Activated CD4-positive, alpha-beta T cell treated with anti-CD3 and anti-CD28 coated beads, Interleukin-2, amount 10 ng/mL, durations not matched to agents 7 days and 5 days (primary cell): ENCODE measurements at regions not wholly inside any gene's neighbourhood (a gene's known extent, or its start where the extent isn't known, plus 50 kb on each side); places are given as distances from the start of the nearest gene placed in this dataset.

Source experiments
- CTCF ChIA-PET: fragments of 350-600 bp; sonication (Branson Sonifier 250); formaldehyde crosslinking; loops from one replicate; lab custom pipeline; 2021; ENCODE audit warnings: antibody characterized with exemption; lab: Charles Lee
- POLR2A ChIA-PET: fragments of 350-600 bp; sonication (Branson Sonifier 250); formaldehyde crosslinking; loops from one replicate; lab custom pipeline; 2021; ENCODE audit warnings: antibody characterized with exemption; lab: Charles Lee
- DNase-seq: peaks from one replicate; pipeline ENCODE4 v3.0.0-alpha.2; 2020
- H3K27ac Mint-ChIP-seq: one replicate; pipeline ENCODE4 v1.8.0; 2021; ENCODE audit warnings: mild to moderate bottlenecking, moderate library complexity, mixed read lengths
- H3K27me3 Mint-ChIP-seq: one replicate; pipeline ENCODE4 v1.8.0; 2021; ENCODE audit warnings: mixed read lengths
- H3K36me3 Mint-ChIP-seq: one replicate; pipeline ENCODE4 v1.8.0; 2021; ENCODE audit warnings: low read depth, mixed read lengths
- H3K4me1 Mint-ChIP-seq: one replicate; pipeline ENCODE4 v1.8.0; 2021; ENCODE audit warnings: mixed read lengths
- H3K4me3 Mint-ChIP-seq: one replicate; pipeline ENCODE4 v1.8.0; 2021; ENCODE audit warnings: mild to moderate bottlenecking, moderate library complexity, mixed read lengths
- H3K9me3 Mint-ChIP-seq: one replicate; pipeline ENCODE4 v1.8.0; 2021; ENCODE audit warnings: mixed read lengths

GRCh38 chr16:6382924-6383459, 949.7 kb upstream of the RBFOX1 start:
- CTCF ChIA-PET: no interaction called here
- H3K36me3 Mint-ChIP-seq: no peaks in the 10 kb centered on the region
- POLR2A ChIA-PET: no interaction called here
- no peak overlapping the region for H3K27ac Mint-ChIP-seq
- H3K4me3 Mint-ChIP-seq: no peak overlapping the region
- H3K4me1 Mint-ChIP-seq: no peaks in the 10 kb centered on the region
- DNase-seq: no peak
- no peaks in the 10 kb centered on the region for H3K27me3 Mint-ChIP-seq
- peaks cover 12% of the 10 kb centered on the region for H3K9me3 Mint-ChIP-seq

GRCh38 chr16:6381896-6382295, 950.7 kb upstream of the RBFOX1 start:
- ChIA-PET CTCF (interaction anchor here (0.6 kb wide), 1 partner anchor 98 kb away, joined by 3 read pairs; no protein-coding TSS in a partner anchor), POLR2A (no interaction called here)
- Mint-ChIP-seq H3K4me3 (no peak overlapping the region), H3K9me3 (peaks cover 12% of the 10 kb centered on the region), H3K27ac (no peak overlapping the region), H3K27me3 (no peaks in the 10 kb centered on the region), H3K36me3 (no peaks in the 10 kb centered on the region), H3K4me1 (no peaks in the 10 kb centered on the region)
- DNase-seq: no peak

- no peak overlapping the region for H3K4me3 Mint-ChIP-seq
- ChIA-PET POLR2A (no interaction called here), CTCF (no interaction called here)
- no peak for DNase-seq
- H3K27me3 Mint-ChIP-seq: no peaks in the 10 kb centered on the region
- no peaks in the 10 kb centered on the region for H3K36me3 Mint-ChIP-seq
- no peaks in the 10 kb centered on the region for H3K4me1 Mint-ChIP-seq
- no peak overlapping the region for H3K27ac Mint-ChIP-seq
- peaks cover 2% of the 10 kb centered on the region for H3K9me3 Mint-ChIP-seq
These were observed 954.7 kb upstream of the RBFOX1 start for GRCh38 chr16:6377956-6378355.

DNA sequence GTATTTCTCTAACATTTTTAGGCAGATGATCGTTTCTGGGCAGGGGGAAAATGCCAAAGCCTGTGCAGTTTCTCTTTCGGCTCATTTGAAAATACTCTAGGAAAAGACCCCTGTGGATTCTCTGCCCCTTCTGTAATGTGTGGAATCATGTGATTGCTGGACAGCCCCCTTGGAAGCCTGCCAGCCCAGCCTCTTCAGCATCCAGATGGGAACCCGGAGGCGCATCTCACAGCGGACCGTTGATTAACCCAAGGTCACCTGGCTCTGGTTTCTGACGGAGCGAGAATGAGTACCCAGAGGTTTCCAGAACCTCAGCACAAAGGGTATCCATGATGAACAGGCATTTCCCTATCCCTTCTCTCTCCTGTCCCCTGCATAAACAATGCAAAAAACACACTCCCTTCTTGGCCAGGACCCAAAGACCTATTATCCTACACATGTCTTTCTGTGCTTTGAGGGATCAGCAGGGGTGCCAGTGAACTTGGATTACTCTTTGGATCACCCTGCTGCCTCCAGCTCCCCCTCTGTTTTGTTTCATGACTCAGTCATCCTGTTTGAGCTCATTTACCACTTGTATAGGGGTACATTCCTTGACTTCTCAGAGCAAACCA, 957.1 kb upstream of the RBFOX1 start:
- no peaks in the 10 kb centered on the region for H3K4me1 Mint-ChIP-seq
- no peaks in the 10 kb centered on the region for H3K27me3 Mint-ChIP-seq
- ChIA-PET POLR2A (no interaction called here), CTCF (no interaction called here)
- no peaks in the 10 kb centered on the region for H3K36me3 Mint-ChIP-seq
- no peak overlapping the region for H3K27ac Mint-ChIP-seq
- no peak for DNase-seq
- no peak overlapping the region for H3K4me3 Mint-ChIP-seq
- peaks cover 2% of the 10 kb centered on the region for H3K9me3 Mint-ChIP-seq

DNA sequence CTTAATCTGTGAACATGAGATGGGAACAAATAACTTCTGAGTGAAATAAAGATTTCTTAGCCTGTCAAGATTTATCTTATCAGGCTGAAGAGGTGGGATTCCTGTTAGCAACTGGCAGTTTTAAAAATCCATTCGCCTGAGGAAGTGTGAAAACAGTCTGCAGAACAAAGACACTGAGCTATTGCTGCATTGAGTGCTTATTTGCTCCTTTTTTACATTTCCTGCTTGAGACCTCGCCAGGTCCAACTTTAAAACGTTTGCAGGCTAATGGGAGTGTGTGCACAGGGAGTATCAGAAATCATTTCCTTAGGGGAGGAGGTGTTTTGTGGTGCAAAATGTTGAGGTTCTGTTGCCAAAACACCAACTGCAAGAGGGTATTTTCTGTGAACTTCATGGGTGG, 957.8 kb upstream of the RBFOX1 start:
- Mint-ChIP-seq H3K27me3 (no peaks in the 10 kb centered on the region), H3K4me3 (no peak overlapping the region), H3K27ac (no peak overlapping the region), H3K36me3 (no peaks in the 10 kb centered on the region), H3K9me3 (peaks cover 5% of the 10 kb centered on the region), H3K4me1 (no peaks in the 10 kb centered on the region)
- no peak for DNase-seq
- CTCF ChIA-PET: no interaction called here
- POLR2A ChIA-PET: no interaction called here

DNA sequence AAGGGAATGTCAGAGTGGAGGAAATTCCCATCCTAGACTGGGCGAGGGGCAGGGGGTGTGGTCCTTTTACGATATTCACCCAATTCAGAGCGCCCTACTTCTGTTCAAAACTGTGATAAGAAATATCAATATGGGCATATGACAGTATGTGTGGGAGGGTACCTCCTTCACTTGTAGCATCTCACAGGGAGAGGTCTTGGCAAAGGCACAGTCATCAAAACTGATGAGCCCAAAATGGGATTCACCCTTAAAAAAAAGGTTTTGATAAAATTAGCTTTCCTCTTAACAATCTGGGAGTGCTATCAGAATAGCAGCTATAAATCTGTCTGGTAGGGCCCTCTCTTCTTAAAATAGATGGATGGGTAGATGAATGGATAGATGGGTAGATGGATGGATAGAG, 967.8 kb upstream of the RBFOX1 start:
- POLR2A ChIA-PET: no interaction called here
- CTCF ChIA-PET: no interaction called here

DNA sequence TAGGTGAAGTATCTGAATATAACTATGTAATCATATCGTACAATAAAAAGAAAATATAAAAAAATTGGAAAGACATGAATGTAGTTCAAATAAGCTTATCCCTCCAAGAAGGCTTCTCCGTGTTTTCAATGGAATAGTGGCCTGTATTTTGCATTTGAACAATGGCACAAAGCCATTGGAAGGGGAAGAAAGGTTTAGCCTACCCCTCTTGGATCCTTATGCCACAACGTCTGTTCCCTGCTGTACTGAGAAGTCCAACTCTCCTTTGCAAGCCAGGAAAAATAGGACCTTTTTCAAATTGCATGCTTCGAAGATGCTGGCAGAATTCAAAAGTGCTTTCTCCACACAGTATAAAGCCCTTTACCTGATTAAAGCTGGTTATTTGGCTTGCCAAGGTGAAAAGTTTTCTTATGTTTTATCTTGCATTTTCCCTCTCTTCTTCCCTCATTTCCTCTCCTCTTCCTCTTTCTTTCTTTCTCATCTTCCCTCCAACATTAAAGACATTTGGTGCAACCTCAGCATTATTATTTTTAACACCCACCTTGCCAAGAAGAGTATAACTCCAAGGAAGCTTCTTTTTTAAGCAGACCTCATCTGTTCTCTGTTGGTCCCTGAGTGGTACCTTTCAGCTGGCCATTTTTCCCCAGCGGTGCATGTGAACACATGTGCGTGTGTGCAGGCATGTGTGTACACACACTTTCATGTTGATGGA, 968.6 kb upstream of the RBFOX1 start:
- H3K9me3 Mint-ChIP-seq: peaks cover 18% of the 10 kb centered on the region
- H3K27ac Mint-ChIP-seq: no peak overlapping the region
- no peaks in the 10 kb centered on the region for H3K4me1 Mint-ChIP-seq
- no peaks in the 10 kb centered on the region for H3K36me3 Mint-ChIP-seq
- CTCF ChIA-PET: no interaction called here
- no peak for DNase-seq
- H3K4me3 Mint-ChIP-seq: no peak overlapping the region
- POLR2A ChIA-PET: no interaction called here
- no peaks in the 10 kb centered on the region for H3K27me3 Mint-ChIP-seq

More for the DNA sequence above, 967.8 kb upstream of the RBFOX1 start:
- no peaks in the 10 kb centered on the region for H3K4me1 Mint-ChIP-seq
- no peak overlapping the region for H3K4me3 Mint-ChIP-seq
- peaks cover 18% of the 10 kb centered on the region for H3K9me3 Mint-ChIP-seq
- no peaks in the 10 kb centered on the region for H3K36me3 Mint-ChIP-seq
- H3K27me3 Mint-ChIP-seq: no peaks in the 10 kb centered on the region
- no peak overlapping the region for H3K27ac Mint-ChIP-seq
- no peak for DNase-seq

- CTCF ChIA-PET: no interaction called here
- Mint-ChIP-seq H3K4me3 (no peak overlapping the region), H3K36me3 (no peaks in the 10 kb centered on the region), H3K27me3 (no peaks in the 10 kb centered on the region), H3K9me3 (peaks cover 17% of the 10 kb centered on the region), H3K27ac (no peak overlapping the region), H3K4me1 (no peaks in the 10 kb centered on the region)
- POLR2A ChIA-PET: no interaction called here
- DNase-seq: no peak
These were observed 969.2 kb upstream of the RBFOX1 start for GRCh38 chr16:6363396-6363795.

DNA sequence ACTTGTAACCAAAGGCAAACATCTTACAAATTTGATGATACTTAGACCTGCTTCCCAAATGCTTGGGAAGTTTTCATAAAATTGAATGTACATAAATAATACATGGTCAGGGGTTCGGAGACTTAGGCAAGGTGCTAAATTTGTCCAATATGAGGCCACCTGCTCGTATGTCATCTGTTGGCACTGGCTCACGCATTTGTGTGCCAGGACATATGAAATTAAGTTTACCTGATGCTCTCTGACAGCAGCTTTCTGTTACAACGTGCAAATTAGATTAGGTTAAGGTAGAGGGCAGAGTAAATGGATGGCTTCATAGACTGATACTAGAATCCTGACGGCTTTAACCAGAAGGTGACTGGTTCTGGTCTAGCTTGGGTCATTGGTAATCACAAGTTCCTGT, 970.3 kb upstream of the RBFOX1 start:
- ChIA-PET POLR2A (no interaction called here), CTCF (no interaction called here)
- no peaks in the 10 kb centered on the region for H3K36me3 Mint-ChIP-seq
- no peak overlapping the region for H3K4me3 Mint-ChIP-seq
- H3K27me3 Mint-ChIP-seq: no peaks in the 10 kb centered on the region
- H3K4me1 Mint-ChIP-seq: no peaks in the 10 kb centered on the region
- DNase-seq: no peak
- peaks cover 15% of the 10 kb centered on the region for H3K9me3 Mint-ChIP-seq
- no peak overlapping the region for H3K27ac Mint-ChIP-seq

GRCh38 chr16:6360641-6361040, 972.0 kb upstream of the RBFOX1 start:
- no peaks in the 10 kb centered on the region for H3K36me3 Mint-ChIP-seq
- H3K4me1 Mint-ChIP-seq: no peaks in the 10 kb centered on the region
- ChIA-PET CTCF (no interaction called here), POLR2A (no interaction called here)
- peaks cover 14% of the 10 kb centered on the region for H3K9me3 Mint-ChIP-seq
- no peak for DNase-seq
- no peak overlapping the region for H3K4me3 Mint-ChIP-seq
- no peak overlapping the region for H3K27ac Mint-ChIP-seq
- no peaks in the 10 kb centered on the region for H3K27me3 Mint-ChIP-seq

DNA sequence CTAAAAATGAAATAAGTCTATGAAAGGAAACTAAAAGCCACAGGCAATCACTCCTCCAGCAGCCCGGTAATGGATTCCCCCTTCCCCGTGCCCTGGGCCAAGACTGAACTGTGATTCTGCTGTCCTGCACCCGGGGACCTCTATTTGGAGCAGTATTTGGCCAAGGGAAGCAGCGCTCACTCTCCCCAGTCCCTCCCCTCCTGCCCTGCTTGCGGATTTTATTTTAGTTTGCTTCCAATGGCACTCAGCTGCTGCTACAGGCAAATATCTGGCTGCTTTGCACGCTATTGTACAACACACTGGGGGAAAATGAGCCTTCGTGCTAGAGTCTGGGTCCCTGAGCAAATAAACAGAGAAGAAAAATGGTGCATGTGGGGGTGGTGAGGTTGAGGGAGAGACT, 975.7 kb upstream of the RBFOX1 start:
- H3K9me3 Mint-ChIP-seq: peaks cover 10% of the 10 kb centered on the region
- no peak overlapping the region for H3K4me3 Mint-ChIP-seq
- DNase-seq: no peak
- no peaks in the 10 kb centered on the region for H3K4me1 Mint-ChIP-seq
- no peaks in the 10 kb centered on the region for H3K27me3 Mint-ChIP-seq
- no peak overlapping the region for H3K27ac Mint-ChIP-seq
- H3K36me3 Mint-ChIP-seq: no peaks in the 10 kb centered on the region
- POLR2A ChIA-PET: no interaction called here
- CTCF ChIA-PET: no interaction called here

GRCh38 chr16:6349725-6350124, 982.9 kb upstream of the RBFOX1 start:
- Mint-ChIP-seq H3K36me3 (no peaks in the 10 kb centered on the region), H3K4me3 (no peak overlapping the region), H3K4me1 (no peaks in the 10 kb centered on the region), H3K27ac (no peak overlapping the region), H3K9me3 (peaks cover 8% of the 10 kb centered on the region), H3K27me3 (no peaks in the 10 kb centered on the region)
- ChIA-PET POLR2A (no interaction called here), CTCF (no interaction called here)
- no peak for DNase-seq

DNA sequence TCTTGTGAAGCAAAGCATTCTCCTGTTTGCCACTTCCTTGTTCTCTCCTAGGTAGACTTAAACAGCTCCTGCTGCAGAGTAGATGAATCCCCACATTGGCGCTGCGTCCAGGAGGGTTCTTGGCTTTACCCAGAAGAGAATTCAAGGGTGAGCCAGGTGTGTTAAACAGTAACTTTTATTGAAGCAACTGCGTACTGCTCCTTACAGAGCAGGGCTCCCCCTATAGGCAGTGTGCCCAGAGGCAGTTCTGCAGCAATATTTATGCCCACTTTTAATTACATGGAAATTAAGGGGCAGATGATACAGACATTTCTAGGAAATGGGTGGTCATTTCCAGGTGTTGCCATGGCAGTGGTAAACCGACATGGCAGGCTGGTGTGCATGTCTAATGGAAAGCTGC, 987.6 kb upstream of the RBFOX1 start:
- CTCF ChIA-PET: no interaction called here
- no peak for DNase-seq
- H3K4me3 Mint-ChIP-seq: no peak overlapping the region
- H3K27ac Mint-ChIP-seq: no peak overlapping the region
- no peaks in the 10 kb centered on the region for H3K4me1 Mint-ChIP-seq
- no peaks in the 10 kb centered on the region for H3K36me3 Mint-ChIP-seq
- peaks cover 9% of the 10 kb centered on the region for H3K9me3 Mint-ChIP-seq
- POLR2A ChIA-PET: no interaction called here
- no peaks in the 10 kb centered on the region for H3K27me3 Mint-ChIP-seq

GRCh38 chr16:6343157-6343556, 989.5 kb upstream of the RBFOX1 start:
- H3K4me1 Mint-ChIP-seq: no peaks in the 10 kb centered on the region
- DNase-seq: no peak
- no peak overlapping the region for H3K27ac Mint-ChIP-seq
- H3K4me3 Mint-ChIP-seq: no peak overlapping the region
- H3K27me3 Mint-ChIP-seq: no peaks in the 10 kb centered on the region
- CTCF ChIA-PET: no interaction called here
- POLR2A ChIA-PET: no interaction called here
- no peaks in the 10 kb centered on the region for H3K36me3 Mint-ChIP-seq
- peaks cover 11% of the 10 kb centered on the region for H3K9me3 Mint-ChIP-seq
